H9 (cell line): ENCODE measurements at regions not wholly inside any gene's neighbourhood (a gene's known extent, or its start where the extent isn't known, plus 50 kb on each side); places are given as distances from the start of the nearest gene placed in this dataset.

Source experiments
- DNase-seq: peaks from one replicate; pipeline ENCODE4 v3.0.0-alpha.2; 2017
- H2AFZ ChIP-seq: one replicate; pipeline ENCODE4 v1.6.1; 2013; ENCODE audit warnings: mild to moderate bottlenecking, low read length, control low read depth, moderate library complexity
- H2AK5ac ChIP-seq: 2 replicates; pipeline ENCODE4 v1.6.1; 2013; ENCODE audit warnings: low read length, control low read depth, mixed read lengths; ENCODE audit not compliant: insufficient read length
- H2BK120ac ChIP-seq: one replicate; pipeline ENCODE4 v1.6.1; 2013; ENCODE audit warnings: low read depth, mild to moderate bottlenecking, low read length, control low read depth, inconsistent platforms; ENCODE audit not compliant: poor library complexity, severe bottlenecking
- H2BK12ac ChIP-seq: 2 replicates; pipeline ENCODE4 v1.6.1; 2013; ENCODE audit warnings: low read length, control low read depth, mixed read lengths, low read depth; ENCODE audit not compliant: insufficient read length
- H2BK15ac ChIP-seq: 2 replicates; pipeline ENCODE4 v1.6.1; 2013; ENCODE audit warnings: low read depth, low read length, control low read depth
- H2BK20ac ChIP-seq: one replicate; pipeline ENCODE4 v1.6.1; 2013; ENCODE audit warnings: low read depth, mild to moderate bottlenecking, low read length, control low read depth, inconsistent platforms; ENCODE audit not compliant: poor library complexity, severe bottlenecking
- H2BK5ac ChIP-seq: 2 replicates; pipeline ENCODE4 v1.6.1; 2013; ENCODE audit warnings: low read length, control low read depth, mixed read lengths; ENCODE audit not compliant: insufficient read length
- H3K14ac ChIP-seq: 2 replicates; pipeline ENCODE4 v1.6.1; 2013; ENCODE audit warnings: low read length, control low read depth; ENCODE audit not compliant: insufficient read depth
- H3K18ac ChIP-seq: 2 replicates; pipeline ENCODE4 v1.6.1; 2013; ENCODE audit warnings: low read depth, mild to moderate bottlenecking, mixed read lengths, low read length, control low read depth; ENCODE audit not compliant: insufficient read length
- H3K23ac ChIP-seq: 2 replicates; pipeline ENCODE4 v1.6.1; 2013; ENCODE audit warnings: low read length, control low read depth, mixed read lengths, low read depth; ENCODE audit not compliant: insufficient read length
- H3K23me2 ChIP-seq: 2 replicates; pipeline ENCODE4 v1.6.1; 2013; ENCODE audit warnings: low read depth, mild to moderate bottlenecking, mixed read lengths, low read length, control low read depth; ENCODE audit not compliant: insufficient read length, poor library complexity, severe bottlenecking
- H3K27ac ChIP-seq: 2 replicates; pipeline ENCODE4 v1.5.1; 2013; ENCODE audit warnings: low read length, control low read depth, mixed read lengths, low read depth; ENCODE audit not compliant: insufficient read length
- H3K27me3 ChIP-seq: 2 replicates; pipeline ENCODE4 v1.6.1; 2013; ENCODE audit warnings: low read length, control low read depth, inconsistent platforms; ENCODE audit not compliant: insufficient read depth
- H3K4ac ChIP-seq: 2 replicates; pipeline ENCODE4 v1.6.1; 2013; ENCODE audit warnings: low read depth, mild to moderate bottlenecking, control low read depth, inconsistent platforms, low read length, moderate library complexity
- H3K4me1 ChIP-seq: 2 replicates; pipeline ENCODE4 v1.6.1; 2013; ENCODE audit warnings: low read length, control low read depth, inconsistent platforms; ENCODE audit not compliant: insufficient read depth
- H3K4me2 ChIP-seq: 2 replicates; pipeline ENCODE4 v1.6.1; 2013; ENCODE audit warnings: low read length, control low read depth, mixed read lengths; ENCODE audit not compliant: insufficient read length, insufficient read depth
- H3K56ac ChIP-seq: 2 replicates; pipeline ENCODE4 v1.6.1; 2013; ENCODE audit warnings: low read depth, mild to moderate bottlenecking, mixed read lengths, low read length, control low read depth; ENCODE audit not compliant: insufficient read length
- H3K79me1 ChIP-seq: 2 replicates; pipeline ENCODE4 v1.6.1; 2013; ENCODE audit warnings: low read depth, mild to moderate bottlenecking, moderate library complexity, low read length, control low read depth, inconsistent platforms; ENCODE audit not compliant: insufficient read depth, poor library complexity, severe bottlenecking
- H3K79me2 ChIP-seq: 2 replicates; pipeline ENCODE4 v1.6.1; 2013; ENCODE audit warnings: low read length, control low read depth, inconsistent platforms; ENCODE audit not compliant: insufficient read depth
- H3K9ac ChIP-seq: 2 replicates; pipeline ENCODE4 v1.6.1; 2013; ENCODE audit warnings: low read length, control low read depth, mixed read lengths; ENCODE audit not compliant: insufficient read length; ENCODE audit errors: extremely low read depth
- H3K9me3 ChIP-seq: one replicate; pipeline ENCODE4 v1.6.1; 2013; ENCODE audit warnings: low read depth, low read length, inconsistent platforms; ENCODE audit not compliant: control insufficient read depth
- H3T11ph ChIP-seq: one replicate; pipeline ENCODE4 v1.6.1; 2013; ENCODE audit warnings: mild to moderate bottlenecking, low read length, control low read depth, inconsistent platforms
- H4K20me1 ChIP-seq: one replicate; pipeline ENCODE4 v1.6.1; 2013; ENCODE audit not compliant: control insufficient read depth, insufficient read length, insufficient read depth
- H4K5ac ChIP-seq: 2 replicates; pipeline ENCODE4 v1.6.1; 2013; ENCODE audit warnings: low read depth, mild to moderate bottlenecking, mixed read lengths, low read length, control low read depth; ENCODE audit not compliant: insufficient read length
- H4K8ac ChIP-seq: replicated peaks from 2 replicates; pipeline ENCODE4 v1.6.1; 2013; ENCODE audit warnings: low read length, control low read depth, mixed read lengths, low read depth; ENCODE audit not compliant: insufficient read length
- H4K91ac ChIP-seq: 2 replicates; pipeline ENCODE4 v1.6.1; 2013; ENCODE audit warnings: low read depth, mild to moderate bottlenecking, moderate library complexity, mixed read lengths, low read length, control low read depth; ENCODE audit not compliant: insufficient read length
- H3K27ac Mint-ChIP-seq, 3 experiments: 2 replicates in 2 of 3; 3 replicates in 1 of 3; pipeline ENCODE4 v1.8.0; 2020 to 2021; ENCODE audit warnings: mixed read lengths in 3 of 3, mild to moderate bottlenecking in 1 of 3, moderate library complexity in 1 of 3
- H3K27me3 Mint-ChIP-seq: 2 replicates; pipeline ENCODE4 v1.8.0; 2021; ENCODE audit warnings: low read depth, mild to moderate bottlenecking, moderate library complexity, mixed read lengths
- H3K36me3 Mint-ChIP-seq, 3 experiments: 2 replicates in 2 of 3; 3 replicates in 1 of 3; pipeline ENCODE4 v1.8.0; 2020 to 2021; ENCODE audit warnings: low read depth in 3 of 3, mixed read lengths in 3 of 3; ENCODE audit not compliant: insufficient read depth in 1 of 3
- H3K4me1 Mint-ChIP-seq, 2 experiments: 2 replicates each; pipeline ENCODE4 v1.8.0; 2020; ENCODE audit warnings: mixed read lengths in 2 of 2
- H3K4me3 Mint-ChIP-seq, 2 experiments: 2 replicates in 1 of 2; 3 replicates in 1 of 2; pipeline ENCODE4 v1.8.0; 2020 to 2021; ENCODE audit warnings: mild to moderate bottlenecking in 2 of 2, mixed read lengths in 2 of 2, moderate library complexity in 1 of 2
- H3K9me3 Mint-ChIP-seq, 2 experiments: 2 replicates in 1 of 2; 3 replicates in 1 of 2; pipeline ENCODE4 v1.8.0; 2020; ENCODE audit warnings: mild to moderate bottlenecking in 2 of 2, mixed read lengths in 2 of 2, moderate library complexity in 1 of 2
- CTCF ChIP-seq: fragments of 200-600 bp; sonication (generic); conservative IDR thresholded peaks from 3 replicates; pipeline ENCODE4 v1.8.0; 2021; ENCODE audit warnings: antibody characterized with exemption, mild to moderate bottlenecking
- WGBS: extraction: QIAGEN DNeasy Blood & Tissue Kit; methylation state at CpG from one replicate; pipeline ENCODE4 v1.1.7; 2013; ENCODE audit warnings: missing lambda C conversion rate, low lambda C conversion rate, mixed read lengths; ENCODE audit not compliant: insufficient read length; ENCODE audit errors: extremely low coverage; 5-methylcytosine and 5-hydroxymethylcytosine counted together

GRCh38 chr2:61704364-61704763 lies 149.5 kb downstream of the FAM161A start:
- H2BK5ac ChIP-seq = no peak overlapping the region
- H3K27me3 ChIP-seq = no peaks in the 10 kb centered on the region
- Mint-ChIP-seq H3K27me3 (peaks cover under 1% of the 10 kb centered on the region; the same call in 1 of the 2 replicates), H3K36me3 (peaks cover 0 to 2% (median 0%) of the 10 kb centered on the region in 3 experiments; a peak in 1 of 7 replicates), H3K4me3 (no peak overlapping the region), H3K27ac (no peak overlapping the region), H3K9me3 (peaks cover 3 to 6% of the 10 kb centered on the region in 2 experiments; a peak in 3 of 5 replicates), H3K4me1 (no peaks in the 10 kb centered on the region)
- no peak overlapping the region for H4K91ac ChIP-seq
- H2AFZ ChIP-seq = no peak overlapping the region
- H3T11ph ChIP-seq = no peak overlapping the region
- no peak for TF ChIP-seq CTCF
- no peak overlapping the region for H2BK20ac ChIP-seq
- WGBS = no CpG with 5 or more reads among the region's 2 CpGs
- no peak overlapping the region for H3K4me2 ChIP-seq
- H2BK120ac ChIP-seq = no peak overlapping the region
- H3K23me2 ChIP-seq = no peaks in the 10 kb centered on the region
- no peak overlapping the region for H4K8ac ChIP-seq
- H2AK5ac ChIP-seq = no peak overlapping the region
- no peaks in the 10 kb centered on the region for H3K79me1 ChIP-seq
- no peak overlapping the region for H3K23ac ChIP-seq
- no peak overlapping the region for H3K14ac ChIP-seq
- H3K27ac ChIP-seq = no peak overlapping the region
- no peak overlapping the region for H4K5ac ChIP-seq
- no peaks in the 10 kb centered on the region for H3K4me1 ChIP-seq
- no peak overlapping the region for H3K9ac ChIP-seq
- DNase-seq = no peak
- no peaks in the 10 kb centered on the region for H3K79me2 ChIP-seq
- H4K20me1 ChIP-seq = no peaks in the 10 kb centered on the region
- H3K4ac ChIP-seq = no peak overlapping the region
- no peak overlapping the region for H2BK12ac ChIP-seq
- H2BK15ac ChIP-seq = no peak overlapping the region
- no peak overlapping the region for H3K18ac ChIP-seq
- H3K9me3 ChIP-seq = no peaks in the 10 kb centered on the region
- no peak overlapping the region for H3K56ac ChIP-seq
